AG09319 (cell line): ENCODE measurements at regions not wholly inside any gene's neighbourhood (a gene's known extent, or its start where the extent isn't known, plus 50 kb on each side); places are given as distances from the start of the nearest gene placed in this dataset.

Source experiments
- DNase-seq: peaks from one replicate; pipeline ENCODE4 v3.0.0-alpha.2; 2010; ENCODE audit warnings: low read depth; ENCODE audit errors: extremely low read depth
- CTCF ChIP-seq: IDR thresholded peaks from 2 replicates; pipeline ENCODE4 v1.5.1; 2011; ENCODE audit warnings: low read depth, mild to moderate bottlenecking, inconsistent platforms, low read length, moderate library complexity

- no peak for DNase-seq
- TF ChIP-seq CTCF = no peak
Observed at GRCh38 chr2:219893541-219893940, 266.1 kb downstream of the SLC4A3 start.

- DNase-seq = no peak
- no peak for TF ChIP-seq CTCF
Observed at GRCh38 chr2:219897456-219897855, 270.0 kb downstream of the SLC4A3 start.

GRCh38 chr2:219901155-219901554 lies 273.7 kb downstream of the SLC4A3 start:
- no peak for TF ChIP-seq CTCF
- no peak for DNase-seq

- no peak for DNase-seq
- no peak for TF ChIP-seq CTCF
Observed at GRCh38 chr2:219902891-219903552, 275.6 kb downstream of the SLC4A3 start.

- no peak for DNase-seq
- no peak for TF ChIP-seq CTCF
Observed at GRCh38 chr2:219905640-219906039, 278.2 kb downstream of the SLC4A3 start.

- DNase-seq = no peak
- TF ChIP-seq CTCF = no peak
Observed at GRCh38 chr2:219906114-219907010, 278.9 kb downstream of the SLC4A3 start.

GRCh38 chr2:219907011-219907365 lies 279.6 kb downstream of the SLC4A3 start:
- no peak for DNase-seq

More at GRCh38 chr2:219907011-219907365, 279.6 kb downstream of the SLC4A3 start:
- TF ChIP-seq CTCF = no peak
